K562 (cell line): ENCODE measurements at regions not wholly inside any gene's neighbourhood (a gene's known extent, or its start where the extent isn't known, plus 50 kb on each side); places are given as distances from the start of the nearest gene placed in this dataset.

Experiments used
- DACH1 ChIP-seq: fragments of 450-650 bp; IDR thresholded peaks from 2 replicates; pipeline ENCODE4 v1.6.1; 2018; ENCODE audit not compliant: partially characterized antibody
- E2F5 ChIP-seq: sonication (generic); formaldehyde crosslinking; IDR thresholded peaks from 2 replicates; pipeline ENCODE4 v1.8.0; 2022; ENCODE audit warnings: mild to moderate bottlenecking, missing genetic modification reagents
- E2F6 ChIP-seq, 2 experiments: IDR thresholded peaks; 2 replicates each; pipeline ENCODE4 v1.6.1; 2011; ENCODE audit warnings: borderline replicate concordance in 1 of 2, control low read depth in 1 of 2, low read depth in 1 of 2, low read length in 1 of 2, mild to moderate bottlenecking in 1 of 2, mixed read lengths in 1 of 2, moderate library complexity in 1 of 2; ENCODE audit not compliant: insufficient read depth in 1 of 2, insufficient read length in 1 of 2, poor library complexity in 1 of 2, severe bottlenecking in 1 of 2; ENCODE audit errors: extremely low read depth in 1 of 2
- ELF1 ChIP-seq: fragments of 200-800 bp; sonication (Bioruptor generic); IDR thresholded peaks from 2 replicates; pipeline ENCODE4 v1.6.1; 2016; ENCODE audit warnings: missing genetic modification characterization, missing compliant biosample characterization
- ID3 ChIP-seq, 2 experiments: fragments of 250-450 bp in 1 of 2; fragments of 450-650 bp in 1 of 2; sonication (Bioruptor Pico) in 1 of 2; IDR thresholded peaks; 2 replicates each; pipeline versions ENCODE4 v1.6.1 to v1.8.0; 2016 to 2021; ENCODE audit warnings: mild to moderate bottlenecking in 2 of 2, moderate library complexity in 2 of 2, missing compliant biosample characterization in 1 of 2, missing genetic modification characterization in 1 of 2
- MYC ChIP-seq, 2 experiments: fragments of 250-450 bp in 1 of 2; sonication (Bioruptor Pico) in 1 of 2; IDR thresholded peaks; 2 replicates each; pipeline versions ENCODE4 v1.5.1 to v1.6.1; 2012 to 2021; ENCODE audit warnings: low read depth in 2 of 2, borderline replicate concordance in 1 of 2, improper control_type of control experiment in 1 of 2, low read length in 1 of 2, mild to moderate bottlenecking in 1 of 2, moderate library complexity in 1 of 2
- SMAD4 ChIP-seq: fragments of 250-450 bp; sonication (Bioruptor Pico); conservative IDR thresholded peaks from 2 replicates; pipeline ENCODE4 v1.8.0; 2021; ENCODE audit warnings: inconsistent platforms, mild to moderate bottlenecking, moderate library complexity
- YY1 ChIP-seq, 3 experiments: IDR thresholded peaks; 2 replicates each; pipeline ENCODE4 v1.6.1; 2011; ENCODE audit warnings: low read length in 2 of 3, mild to moderate bottlenecking in 2 of 3, moderate library complexity in 2 of 3, borderline replicate concordance in 1 of 3, control low read depth in 1 of 3, low read depth in 1 of 3; ENCODE audit not compliant: insufficient read depth in 3 of 3, insufficient replicate concordance in 2 of 3, control insufficient read depth in 1 of 3, insufficient read length in 1 of 3; ENCODE audit errors: extremely low read depth in 1 of 3
- ZBTB40 ChIP-seq, 2 experiments: fragments of 450-650 bp in 1 of 2; sonication (generic) in 1 of 2; formaldehyde crosslinking in 1 of 2; IDR thresholded peaks; 2 replicates each; pipeline versions ENCODE4 v1.7.1 to v1.9.0; 2016 to 2022; ENCODE audit warnings: inconsistent platforms in 1 of 2, mild to moderate bottlenecking in 1 of 2, missing genetic modification reagents in 1 of 2

GRCh38 chr7:362402-363096 is 72.6 kb downstream of the FOXL3 start (continued):
- peak; percentile 74 for TF ChIP-seq MYC (IDR thresholded peaks at IDR 0.05; ENCODE audit: low read depth, low read length)
- no peak for TF ChIP-seq MYC (CRISPR knock-in tag; IDR thresholded peaks at IDR 0.05; ENCODE audit: borderline replicate concordance, low read depth)
- peak; percentile 32 for TF ChIP-seq DACH1
- TF ChIP-seq ZBTB40 (IDR thresholded peaks at IDR 0.05) = peak; percentile 70
- no peak for TF ChIP-seq ZBTB40 (CRISPR knock-in tag; IDR thresholded peaks at IDR 0.05)
- TF ChIP-seq ID3 (CRISPR knock-in tag; IDR thresholded peaks at IDR 0.05) = no peak
- TF ChIP-seq ID3 (tag; IDR thresholded peaks at IDR 0.05) = 0 out of 2 replicates have a peak, but pooled peaks have one; percentile 30
- 0 out of 2 replicates have a peak, but pooled peaks have one; percentile 15 for TF ChIP-seq SMAD4
- TF ChIP-seq E2F6 (IDR thresholded peaks at IDR 0.05; ENCODE audit: borderline replicate concordance in 1 of 2, extremely low read depth in 1 of 2, insufficient read depth in 1 of 2, insufficient read length in 1 of 2, low read depth in 1 of 2, low read length in 1 of 2, poor library complexity in 1 of 2, severe bottlenecking in 1 of 2) = peak; percentile 26 to 30
- TF ChIP-seq YY1 (IDR thresholded peaks at IDR 0.05; ENCODE audit: borderline replicate concordance in 1 of 3, control insufficient read depth in 1 of 3, extremely low read depth in 1 of 3, insufficient read depth in 3 of 3, insufficient read length in 1 of 3, insufficient replicate concordance in 2 of 3, low read depth in 1 of 3, low read length in 2 of 3) = peak in 1 of 3 experiments; percentile 34
- peak; percentile 62; the same call in 1 of the 2 replicates for TF ChIP-seq ELF1
- no peak for TF ChIP-seq E2F5
